ENCODE measurements at regions not wholly inside any gene's neighbourhood (a gene's known extent, or its start where the extent isn't known, plus 50 kb on each side); places are given as distances from the start of the nearest gene placed in this dataset.

DNA sequence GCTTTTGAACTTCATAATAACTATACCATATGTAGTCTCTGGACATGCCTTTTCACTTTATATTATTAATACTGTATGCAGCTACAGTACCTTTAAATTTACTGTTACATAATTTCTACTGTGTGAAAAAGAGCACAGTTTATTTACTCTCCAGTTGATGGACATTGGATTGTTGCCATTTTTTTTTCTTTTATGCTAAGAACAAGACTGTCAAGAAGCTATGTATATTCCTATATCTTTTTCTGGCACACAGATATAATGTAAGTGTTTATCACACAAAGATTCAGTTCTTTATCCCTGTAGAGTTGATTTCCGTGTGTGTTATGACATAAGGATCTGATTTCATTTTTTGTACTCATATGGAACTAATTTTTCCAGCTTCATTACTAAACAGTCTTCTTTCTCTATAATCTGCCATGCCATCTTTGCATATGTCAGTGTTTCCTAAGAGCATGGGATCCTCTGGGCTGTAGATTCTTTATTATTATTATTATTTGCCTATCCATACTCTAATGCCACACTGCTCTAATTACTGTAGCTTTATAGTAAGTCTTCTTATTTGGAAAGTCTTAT lies 593.0 kb upstream of the ATP2B1 start:
- Histone ChIP-seq H3K4me1 (ENCODE audit: control insufficient read depth, extremely low read depth, insufficient read depth, low read length) (no peaks in the 10 kb centered on the region), H3K27ac (ENCODE audit: insufficient read depth, low read length) (no peak overlapping the region), H3K27me3 (ENCODE audit: control insufficient read depth, insufficient read depth, low read length) (no peaks in the 10 kb centered on the region), H3K4me3 (replicated peaks in 1 of 4; ENCODE audit: control extremely low read depth in 1 of 4, insufficient read depth in 1 of 4, low read depth in 3 of 4, low read length in 4 of 4) (no peak overlapping the region), H4K20me1 (ENCODE audit: control insufficient read depth, extremely low read depth, insufficient read depth, low read length) (no peaks in the 10 kb centered on the region), H2AFZ (ENCODE audit: low read length) (no peak overlapping the region), H3K9me3 (ENCODE audit: control insufficient read depth, insufficient read depth, low read depth, low read length) (no peaks in the 10 kb centered on the region), H3K79me2 (ENCODE audit: control insufficient read depth, insufficient read depth, low read length) (no peaks in the 10 kb centered on the region), H3K4me2 (ENCODE audit: extremely low read depth, insufficient read depth, low read length) (no peak overlapping the region), H3K36me3 (ENCODE audit: control insufficient read depth, insufficient read depth, low read length) (no peaks in the 10 kb centered on the region), H3K9ac (ENCODE audit: insufficient read depth, low read length) (no peak overlapping the region)
- no peak for DNase-seq (ENCODE audit: low read depth in 2 of 2)
- TF ChIP-seq EZH2 (IDR thresholded peaks at IDR 0.05; ENCODE audit: low read length, missing control alignments) (no peak), CTCF (conservative IDR thresholded peaks at IDR 0.05 in 1 of 2, IDR thresholded peaks at IDR 0.05 in 1 of 2; ENCODE audit: low read depth in 1 of 2, low read length in 2 of 2) (no peak)

- no peak overlapping the region for H3K27ac ChIP-seq (ENCODE audit: insufficient read depth, low read length)
- no peak overlapping the region for H2AFZ ChIP-seq (ENCODE audit: low read length)
- no peaks in the 10 kb centered on the region for H3K27me3 ChIP-seq (ENCODE audit: control insufficient read depth, insufficient read depth, low read length)
- H3K4me1 ChIP-seq (ENCODE audit: control insufficient read depth, extremely low read depth, insufficient read depth, low read length), result no peaks in the 10 kb centered on the region
- H3K36me3 ChIP-seq (ENCODE audit: control insufficient read depth, insufficient read depth, low read length), result no peaks in the 10 kb centered on the region
- DNase-seq (ENCODE audit: low read depth in 2 of 2), result no peak
- H3K79me2 ChIP-seq (ENCODE audit: control insufficient read depth, insufficient read depth, low read length), result no peaks in the 10 kb centered on the region
- no peak for TF ChIP-seq CTCF (conservative IDR thresholded peaks at IDR 0.05 in 1 of 2, IDR thresholded peaks at IDR 0.05 in 1 of 2; ENCODE audit: low read depth in 1 of 2, low read length in 2 of 2)
- no peak overlapping the region for H3K9ac ChIP-seq (ENCODE audit: insufficient read depth, low read length)
- H4K20me1 ChIP-seq (ENCODE audit: control insufficient read depth, extremely low read depth, insufficient read depth, low read length), result no peaks in the 10 kb centered on the region
- no peak overlapping the region for H3K4me2 ChIP-seq (ENCODE audit: extremely low read depth, insufficient read depth, low read length)
- no peak overlapping the region for H3K4me3 ChIP-seq (replicated peaks in 1 of 4; ENCODE audit: control extremely low read depth in 1 of 4, insufficient read depth in 1 of 4, low read depth in 3 of 4, low read length in 4 of 4)
- no peaks in the 10 kb centered on the region for H3K9me3 ChIP-seq (ENCODE audit: control insufficient read depth, insufficient read depth, low read depth, low read length)
These were observed 592.5 kb upstream of the ATP2B1 start for GRCh38 chr12:90301095-90301494.

DNA sequence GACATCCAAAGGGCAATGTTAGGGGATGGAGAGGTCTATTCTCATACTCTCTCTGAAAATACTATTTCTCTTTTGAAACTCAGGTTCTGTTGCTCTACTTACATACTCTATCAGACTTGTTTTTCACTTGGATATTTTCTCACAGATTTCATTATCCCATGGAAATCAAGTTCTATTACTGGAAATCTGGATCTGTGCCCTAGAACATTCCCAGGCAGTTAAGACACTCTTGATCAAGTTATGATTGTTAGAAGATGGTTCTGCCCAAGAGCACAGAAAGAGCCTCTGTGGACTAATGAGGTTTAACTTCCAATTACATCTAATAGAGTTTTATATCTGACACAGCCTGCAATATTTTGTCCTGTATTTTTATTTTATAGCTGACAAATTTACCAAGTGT lies 591.0 kb upstream of the ATP2B1 start:
- no peaks in the 10 kb centered on the region for H3K9me3 ChIP-seq (ENCODE audit: control insufficient read depth, insufficient read depth, low read depth, low read length)
- DNase-seq (ENCODE audit: low read depth in 2 of 2), result no peak
- H3K4me3 ChIP-seq (replicated peaks in 1 of 4; ENCODE audit: control extremely low read depth in 1 of 4, insufficient read depth in 1 of 4, low read depth in 3 of 4, low read length in 4 of 4), result no peak overlapping the region
- no peak overlapping the region for H3K27ac ChIP-seq (ENCODE audit: insufficient read depth, low read length)
- H4K20me1 ChIP-seq (ENCODE audit: control insufficient read depth, extremely low read depth, insufficient read depth, low read length), result no peaks in the 10 kb centered on the region
- no peaks in the 10 kb centered on the region for H3K4me1 ChIP-seq (ENCODE audit: control insufficient read depth, extremely low read depth, insufficient read depth, low read length)
- H3K79me2 ChIP-seq (ENCODE audit: control insufficient read depth, insufficient read depth, low read length), result no peaks in the 10 kb centered on the region
- no peak overlapping the region for H2AFZ ChIP-seq (ENCODE audit: low read length)
- H3K9ac ChIP-seq (ENCODE audit: insufficient read depth, low read length), result no peak overlapping the region
- H3K4me2 ChIP-seq (ENCODE audit: extremely low read depth, insufficient read depth, low read length), result no peak overlapping the region
- no peak for TF ChIP-seq EZH2 (IDR thresholded peaks at IDR 0.05; ENCODE audit: low read length, missing control alignments)
- no peak for TF ChIP-seq CTCF (conservative IDR thresholded peaks at IDR 0.05 in 1 of 2, IDR thresholded peaks at IDR 0.05 in 1 of 2; ENCODE audit: low read depth in 1 of 2, low read length in 2 of 2)
- no peaks in the 10 kb centered on the region for H3K36me3 ChIP-seq (ENCODE audit: control insufficient read depth, insufficient read depth, low read length)
- H3K27me3 ChIP-seq (ENCODE audit: control insufficient read depth, insufficient read depth, low read length), result no peaks in the 10 kb centered on the region
